ENCODE measurements at regions not wholly inside any gene's neighbourhood (a gene's known extent, or its start where the extent isn't known, plus 50 kb on each side); places are given as distances from the start of the nearest gene placed in this dataset.
"Not testable (repeated sequence)": the region's sequence is repeated elsewhere in the genome, so short reads cannot be mapped to it uniquely, and the experiment has no call there.

DNA sequence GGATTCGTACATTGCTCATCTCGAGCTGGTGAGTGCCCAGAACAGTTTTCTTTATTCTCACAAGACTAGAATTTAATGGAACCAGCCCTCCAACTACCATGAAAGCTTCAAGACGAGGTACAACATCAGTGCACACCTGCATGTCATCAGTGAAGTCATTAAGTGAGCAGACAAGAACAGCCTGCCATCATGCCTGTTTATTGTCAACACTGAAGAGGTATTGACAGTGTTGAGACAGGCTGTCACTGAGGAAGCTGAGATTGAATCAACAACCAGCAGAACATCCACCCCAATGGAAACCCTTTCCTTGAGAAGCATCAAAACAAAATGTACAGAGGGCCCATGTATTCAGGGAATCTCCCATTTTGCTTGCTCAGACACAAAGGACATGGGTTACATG, 148.0 kb upstream of the TCF4 start:
- intact Hi-C loops (cut with micrococcal nuclease), result no loop called here
- ATAC-seq (ENCODE audit: low read depth) (no peak), DNase-seq (no peak)
- no peaks in the 10 kb centered on the region for H3K9me3 Mint-ChIP-seq
- no peak overlapping the region for H3K27ac Mint-ChIP-seq
- no peaks in the 10 kb centered on the region for H3K27me3 Mint-ChIP-seq
- ChIA-PET POLR2A (no interaction called here), CTCF (no interaction called here)
- H3K4me1 Mint-ChIP-seq, result no peaks in the 10 kb centered on the region
- TF ChIP-seq, protein P1, sequence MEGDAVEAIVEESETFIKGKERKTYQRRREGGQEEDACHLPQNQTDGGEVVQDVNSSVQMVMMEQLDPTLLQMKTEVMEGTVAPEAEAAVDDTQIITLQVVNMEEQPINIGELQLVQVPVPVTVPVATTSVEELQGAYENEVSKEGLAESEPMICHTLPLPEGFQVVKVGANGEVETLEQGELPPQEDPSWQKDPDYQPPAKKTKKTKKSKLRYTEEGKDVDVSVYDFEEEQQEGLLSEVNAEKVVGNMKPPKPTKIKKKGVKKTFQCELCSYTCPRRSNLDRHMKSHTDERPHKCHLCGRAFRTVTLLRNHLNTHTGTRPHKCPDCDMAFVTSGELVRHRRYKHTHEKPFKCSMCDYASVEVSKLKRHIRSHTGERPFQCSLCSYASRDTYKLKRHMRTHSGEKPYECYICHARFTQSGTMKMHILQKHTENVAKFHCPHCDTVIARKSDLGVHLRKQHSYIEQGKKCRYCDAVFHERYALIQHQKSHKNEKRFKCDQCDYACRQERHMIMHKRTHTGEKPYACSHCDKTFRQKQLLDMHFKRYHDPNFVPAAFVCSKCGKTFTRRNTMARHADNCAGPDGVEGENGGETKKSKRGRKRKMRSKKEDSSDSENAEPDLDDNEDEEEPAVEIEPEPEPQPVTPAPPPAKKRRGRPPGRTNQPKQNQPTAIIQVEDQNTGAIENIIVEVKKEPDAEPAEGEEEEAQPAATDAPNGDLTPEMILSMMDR (IDR thresholded peaks at IDR 0.05), result no peak
- no peaks in the 10 kb centered on the region for H3K36me3 Mint-ChIP-seq (ENCODE audit: low read depth)
- no peak overlapping the region for H3K4me3 Mint-ChIP-seq

DNA sequence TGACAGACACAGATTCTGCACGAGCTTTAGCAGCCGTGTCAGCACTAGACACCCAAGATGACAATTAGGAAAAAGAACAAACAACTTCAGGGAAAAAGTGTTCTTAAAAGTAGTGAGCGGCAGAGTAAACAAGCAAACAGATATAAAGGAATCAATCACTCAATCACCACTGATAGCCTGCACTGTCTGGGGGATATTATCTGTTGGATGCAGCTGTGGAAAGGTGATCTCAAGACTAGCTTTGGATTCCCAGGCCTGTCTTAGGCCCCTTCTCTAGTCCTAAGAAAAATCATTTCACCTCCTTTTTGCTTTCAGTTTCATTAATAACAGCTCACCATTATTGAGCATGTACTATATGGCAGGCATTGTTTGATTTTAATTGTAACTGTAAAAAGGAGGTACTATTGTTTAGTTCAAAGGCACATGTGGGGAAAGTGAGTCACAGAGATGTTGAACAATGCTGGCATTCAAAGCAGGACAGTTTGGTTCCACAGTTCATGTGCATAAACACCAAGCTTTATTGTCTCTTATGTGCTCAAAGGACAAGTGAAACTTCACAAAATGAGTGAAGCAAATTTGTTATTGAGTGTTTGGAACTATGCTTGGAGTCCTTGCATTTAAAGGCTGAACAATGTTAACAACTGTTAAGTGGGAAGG, 147.3 kb upstream of the TCF4 start:
- TF ChIP-seq, protein P1 (IDR thresholded peaks at IDR 0.05), result no peak
- CTCF ChIA-PET, result no interaction called here
- intact Hi-C loops (cut with micrococcal nuclease), result no loop called here
- Mint-ChIP-seq H3K4me3 (no peak overlapping the region), H3K27ac (no peak overlapping the region), H3K36me3 (ENCODE audit: low read depth) (no peaks in the 10 kb centered on the region), H3K27me3 (no peaks in the 10 kb centered on the region), H3K9me3 (no peaks in the 10 kb centered on the region), H3K4me1 (no peaks in the 10 kb centered on the region)
- POLR2A ChIA-PET, result no interaction called here
- DNase-seq (no peak), ATAC-seq (ENCODE audit: low read depth) (no peak)

DNA sequence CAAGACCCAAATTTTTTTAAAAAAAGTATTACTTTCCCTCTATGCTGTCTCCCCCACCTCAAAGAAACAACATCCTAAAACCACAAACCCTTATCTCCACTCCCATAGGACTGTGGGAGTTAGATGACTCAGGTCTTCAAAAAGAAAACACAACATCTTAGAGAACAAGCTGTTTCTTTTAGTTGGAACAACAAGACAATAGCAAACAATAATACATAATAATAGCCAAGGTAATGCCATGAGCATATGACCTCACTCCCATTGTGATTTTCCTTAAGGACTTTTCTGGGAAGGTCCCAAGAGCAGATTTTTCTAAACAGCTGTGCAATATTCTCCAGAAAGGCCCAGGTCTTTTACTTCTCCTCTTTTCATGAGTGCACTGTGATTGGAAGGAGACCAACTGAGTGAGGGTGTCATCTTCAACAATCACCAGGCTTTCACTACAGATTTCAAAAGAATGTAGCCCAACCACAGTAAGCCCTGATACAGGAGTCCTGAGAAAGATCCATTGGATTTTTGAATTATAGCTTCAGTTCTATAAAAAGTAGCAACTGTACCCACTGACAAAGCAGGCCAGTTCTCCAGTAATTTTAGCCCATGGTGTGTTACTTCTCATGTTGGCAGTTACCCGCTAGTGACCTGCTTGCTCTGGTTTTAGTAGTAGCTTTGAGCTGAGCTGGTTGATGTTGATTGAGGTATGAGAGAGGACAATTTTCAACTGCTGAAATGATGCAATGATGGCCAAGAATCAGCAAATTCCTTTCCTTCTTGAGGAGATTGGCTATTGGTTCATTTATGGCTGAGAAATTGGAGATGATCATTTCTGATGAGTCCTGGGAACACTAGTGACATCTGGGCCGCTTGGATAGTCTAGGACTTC, 144.5 kb upstream of the TCF4 start:
- intact Hi-C loops (cut with micrococcal nuclease), result no loop called here
- POLR2A ChIA-PET, result no interaction called here

DNA sequence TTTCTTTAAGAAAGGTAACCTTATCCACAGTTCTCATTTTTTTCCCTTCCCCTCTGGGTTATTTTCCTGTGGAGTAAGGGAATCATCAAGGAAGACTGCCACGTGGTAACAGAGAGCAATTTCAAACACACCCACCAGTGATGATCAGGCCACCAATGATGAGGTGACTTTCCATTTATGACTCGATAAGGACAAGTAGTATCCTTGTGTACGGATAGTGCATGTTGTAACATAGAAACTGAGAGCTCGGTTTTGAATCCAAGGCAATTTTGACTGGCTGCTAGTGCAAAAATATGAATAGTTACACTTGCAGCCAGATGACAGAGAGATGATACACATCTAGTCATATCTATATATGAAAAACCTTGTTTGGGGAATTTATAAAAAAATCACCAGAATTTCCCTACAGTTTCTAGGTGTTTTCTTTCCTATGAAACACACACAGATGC, 143.6 kb upstream of the TCF4 start:
- ChIA-PET CTCF (no interaction called here), POLR2A (no interaction called here)
- Mint-ChIP-seq H3K4me1 (no peaks in the 10 kb centered on the region), H3K27me3 (no peaks in the 10 kb centered on the region), H3K4me3 (no peak overlapping the region), H3K27ac (no peak overlapping the region), H3K9me3 (no peaks in the 10 kb centered on the region), H3K36me3 (ENCODE audit: low read depth) (no peaks in the 10 kb centered on the region)
- TF ChIP-seq, protein P1 (IDR thresholded peaks at IDR 0.05), result no peak
- no peak for DNase-seq
- ATAC-seq (ENCODE audit: low read depth), result no peak
- intact Hi-C loops (cut with micrococcal nuclease), result no loop called here

More for the DNA sequence above, 144.5 kb upstream of the TCF4 start:
- TF ChIP-seq, protein P1 (IDR thresholded peaks at IDR 0.05), result no peak
- Mint-ChIP-seq H3K4me3 (no peak overlapping the region), H3K9me3 (no peaks in the 10 kb centered on the region), H3K27ac (no peak overlapping the region), H3K27me3 (no peaks in the 10 kb centered on the region), H3K4me1 (no peaks in the 10 kb centered on the region), H3K36me3 (ENCODE audit: low read depth) (no peaks in the 10 kb centered on the region)
- ATAC-seq (ENCODE audit: low read depth) (no peak), DNase-seq (no peak)
- CTCF ChIA-PET, result no interaction called here

DNA sequence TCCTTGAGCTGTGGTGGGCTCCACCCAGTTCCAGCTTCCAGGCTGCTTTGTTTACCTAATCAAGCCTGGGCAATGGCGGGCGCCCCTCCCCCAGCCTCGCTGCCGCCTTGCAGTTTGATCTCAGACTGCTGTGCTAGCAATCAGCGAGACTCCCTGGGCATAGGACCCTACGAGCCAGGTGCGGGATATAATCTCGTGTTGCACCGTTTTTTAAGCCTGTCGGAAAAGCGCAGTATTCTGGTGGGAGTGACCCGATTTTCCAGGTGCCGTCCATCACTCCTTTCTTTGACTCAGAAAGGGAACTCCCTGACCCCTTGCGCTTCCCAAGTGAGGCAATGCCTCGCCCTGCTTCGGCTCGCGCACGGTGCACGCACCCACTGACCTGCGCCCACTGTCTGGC, 133.0 kb upstream of the TCF4 start:
- H3K27me3 Mint-ChIP-seq; POLR2A ChIA-PET; H3K4me3 Mint-ChIP-seq; ATAC-seq (ENCODE audit: low read depth); intact Hi-C loops (cut with micrococcal nuclease); CTCF ChIA-PET; H3K36me3 Mint-ChIP-seq (ENCODE audit: low read depth); H3K4me1 Mint-ChIP-seq; DNase-seq; H3K27ac Mint-ChIP-seq; H3K9me3 Mint-ChIP-seq: not testable (repeated sequence)

All from activated B cell treated with CpG ODN at 0.5 μM for 24 hours (primary cell).